ENCODE measurements at regions not wholly inside any gene's neighbourhood (a gene's known extent, or its start where the extent isn't known, plus 50 kb on each side); places are given as distances from the start of the nearest gene placed in this dataset.

DNA sequence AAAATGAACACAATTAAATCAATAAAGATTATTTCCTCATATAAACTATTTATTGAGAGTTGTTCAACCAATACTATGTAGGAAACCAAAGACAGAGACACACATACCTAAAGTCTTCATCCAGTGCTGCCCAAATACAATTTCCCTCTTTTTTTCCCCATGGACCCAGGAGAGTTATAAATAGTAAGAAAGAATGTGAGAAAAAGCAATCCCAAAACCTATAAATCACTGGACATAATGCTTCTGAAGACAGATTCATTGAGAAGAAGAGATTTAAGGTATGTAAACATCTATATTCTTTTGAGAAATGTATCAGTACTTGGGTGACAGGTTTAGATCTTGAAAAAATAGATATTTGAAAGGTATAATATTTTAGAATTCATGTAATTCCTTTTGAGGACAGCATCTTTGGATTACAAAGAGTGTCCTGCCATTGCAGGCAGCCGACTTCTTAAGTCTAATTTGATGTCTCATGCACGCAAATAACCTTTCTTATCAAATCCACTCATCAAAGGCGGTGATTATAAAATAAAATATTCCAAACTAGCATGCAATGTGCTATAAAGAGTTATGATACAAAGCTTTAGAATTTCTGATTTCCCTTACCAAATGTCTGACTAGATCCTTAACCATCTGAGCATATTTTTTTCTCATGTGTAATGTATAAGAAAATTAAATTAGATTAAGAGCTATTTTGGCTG is 739.4 kb downstream of the LIG4 start:
- 81 to 87% methylated on average over 3 of the region's 3 CpGs for WGBS, 2 donors
- Histone ChIP-seq H3K36me3 (no peaks in the 10 kb centered on the region), H3K27ac (no peak overlapping the region), H3K9me3 (no peaks in the 10 kb centered on the region), H3K27me3 (no peaks in the 10 kb centered on the region), H3K4me1 (no peaks in the 10 kb centered on the region), H3K4me3 (replicated peaks in 1 of 3) (no peak overlapping the region)
- intact Hi-C loops (cut with DNase I), result no loop called here
- TF ChIP-seq POLR2A (IDR thresholded peaks at IDR 0.05), result no peak
- DNase-seq, result no peak

DNA sequence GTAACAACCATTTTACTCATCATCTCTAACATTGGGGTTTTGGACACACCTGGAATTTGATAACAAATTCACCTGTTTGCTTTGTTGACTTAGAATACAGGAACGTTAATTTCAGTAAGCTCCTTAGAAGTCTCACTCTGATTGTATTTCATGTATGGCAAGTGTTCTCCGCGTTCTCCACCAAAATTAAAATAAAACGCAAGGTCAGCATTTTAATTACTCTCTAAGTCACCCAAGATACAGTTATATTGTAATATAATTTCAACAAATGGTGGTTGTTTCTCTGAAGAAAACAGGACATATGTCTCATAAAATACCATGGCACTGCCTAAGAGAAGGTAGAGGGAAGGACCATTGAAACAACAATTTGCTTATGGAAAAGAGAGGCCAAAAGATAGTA is 742.1 kb downstream of the LIG4 start:
- WGBS, 2 donors, result 96% methylated on average over 4 of the region's 4 CpGs
- TF ChIP-seq, protein P1, sequence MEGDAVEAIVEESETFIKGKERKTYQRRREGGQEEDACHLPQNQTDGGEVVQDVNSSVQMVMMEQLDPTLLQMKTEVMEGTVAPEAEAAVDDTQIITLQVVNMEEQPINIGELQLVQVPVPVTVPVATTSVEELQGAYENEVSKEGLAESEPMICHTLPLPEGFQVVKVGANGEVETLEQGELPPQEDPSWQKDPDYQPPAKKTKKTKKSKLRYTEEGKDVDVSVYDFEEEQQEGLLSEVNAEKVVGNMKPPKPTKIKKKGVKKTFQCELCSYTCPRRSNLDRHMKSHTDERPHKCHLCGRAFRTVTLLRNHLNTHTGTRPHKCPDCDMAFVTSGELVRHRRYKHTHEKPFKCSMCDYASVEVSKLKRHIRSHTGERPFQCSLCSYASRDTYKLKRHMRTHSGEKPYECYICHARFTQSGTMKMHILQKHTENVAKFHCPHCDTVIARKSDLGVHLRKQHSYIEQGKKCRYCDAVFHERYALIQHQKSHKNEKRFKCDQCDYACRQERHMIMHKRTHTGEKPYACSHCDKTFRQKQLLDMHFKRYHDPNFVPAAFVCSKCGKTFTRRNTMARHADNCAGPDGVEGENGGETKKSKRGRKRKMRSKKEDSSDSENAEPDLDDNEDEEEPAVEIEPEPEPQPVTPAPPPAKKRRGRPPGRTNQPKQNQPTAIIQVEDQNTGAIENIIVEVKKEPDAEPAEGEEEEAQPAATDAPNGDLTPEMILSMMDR (IDR thresholded peaks at IDR 0.05), result no peak
- Histone ChIP-seq H3K27ac (no peak overlapping the region), H3K36me3 (no peaks in the 10 kb centered on the region), H3K4me1 (no peaks in the 10 kb centered on the region), H3K27me3 (no peaks in the 10 kb centered on the region), H3K9me3 (no peaks in the 10 kb centered on the region), H3K4me3 (replicated peaks in 1 of 3) (no peak overlapping the region)
- DNase-seq, result no peak
- intact Hi-C loops (cut with DNase I), result no loop called here

DNA sequence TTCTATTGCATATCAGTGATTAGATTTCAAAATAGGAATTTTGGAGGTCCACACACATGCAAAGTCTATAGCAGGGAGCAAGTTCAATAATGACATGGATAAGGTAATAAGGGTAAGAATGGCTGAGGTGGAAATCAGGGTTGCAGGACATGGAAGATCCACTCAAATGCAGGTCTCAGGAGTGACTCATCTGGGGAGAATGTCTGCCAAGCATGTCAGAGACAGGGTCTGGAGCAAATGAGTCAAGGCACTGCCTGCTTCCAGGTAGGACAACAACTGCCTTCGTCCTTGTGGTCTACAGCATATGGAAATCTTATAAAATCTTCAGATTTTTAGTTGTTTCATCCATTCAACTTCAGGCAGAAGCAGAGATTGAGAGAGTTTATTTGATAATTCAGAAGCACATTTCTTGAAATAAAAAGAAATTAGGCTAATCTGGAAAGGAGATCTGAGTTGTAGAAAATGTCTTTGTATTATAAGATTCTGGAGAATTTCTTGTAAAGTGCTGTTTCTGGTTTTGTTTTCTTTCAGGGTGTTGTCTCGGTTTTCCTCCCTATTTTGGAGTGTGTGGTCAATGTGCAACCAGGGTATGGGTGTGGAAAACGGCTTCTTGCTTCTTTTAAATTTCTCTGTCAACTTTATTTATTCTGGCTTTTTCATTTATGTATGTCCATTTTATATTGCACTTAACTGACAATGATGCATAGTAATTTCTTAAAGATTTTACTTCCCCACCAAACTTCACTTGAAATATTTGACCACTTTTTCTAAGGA is 748.8 kb downstream of the LIG4 start:
- TF ChIP-seq, protein P1 (IDR thresholded peaks at IDR 0.05), result no peak
- no peak for TF ChIP-seq POLR2A (IDR thresholded peaks at IDR 0.05)
- DNase-seq, result no peak
- no peaks in the 10 kb centered on the region for H3K36me3 ChIP-seq
- no peak overlapping the region for H3K27ac ChIP-seq
- H3K27me3 ChIP-seq, result no peaks in the 10 kb centered on the region
- no peak overlapping the region for H3K4me3 ChIP-seq (replicated peaks in 1 of 3)
- 76 to 78% methylated on average over 3 of the region's 3 CpGs for WGBS, 2 donors
- no peaks in the 10 kb centered on the region for H3K9me3 ChIP-seq
- intact Hi-C loops (cut with DNase I), result no loop called here
- H3K4me1 ChIP-seq, result no peaks in the 10 kb centered on the region

DNA sequence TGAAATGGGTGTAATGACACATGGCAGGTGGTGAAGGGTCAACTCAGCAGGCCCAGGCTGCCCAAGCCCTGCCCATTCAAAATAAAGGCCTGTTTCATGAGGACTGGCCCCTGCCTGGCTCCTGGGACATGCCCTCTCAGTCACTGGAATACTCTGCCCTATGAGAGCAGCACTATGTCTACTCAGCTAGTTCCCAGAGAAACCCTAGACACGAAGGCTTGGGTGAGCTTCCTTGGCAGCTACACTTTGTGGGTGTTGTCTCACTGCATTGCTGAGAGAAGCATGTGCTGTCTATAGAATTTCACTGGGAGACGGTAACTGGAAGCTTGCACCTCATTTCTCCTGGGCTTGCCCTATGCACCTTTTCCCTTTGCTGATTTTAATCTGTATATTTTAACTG is 752.8 kb downstream of the LIG4 start:
- TF ChIP-seq, protein P1 (IDR thresholded peaks at IDR 0.05), result no peak
- no peak for TF ChIP-seq POLR2A (IDR thresholded peaks at IDR 0.05)
- H3K36me3 ChIP-seq, result no peaks in the 10 kb centered on the region
- no peak overlapping the region for H3K4me3 ChIP-seq (replicated peaks in 1 of 3)
- no peak overlapping the region for H3K27ac ChIP-seq
- H3K9me3 ChIP-seq, result no peaks in the 10 kb centered on the region
- no peaks in the 10 kb centered on the region for H3K4me1 ChIP-seq
- WGBS, 2 donors, result 71 to 76% methylated on average over 2 of the region's 2 CpGs
- intact Hi-C loops (cut with DNase I), result no loop called here
- no peak for DNase-seq
- no peaks in the 10 kb centered on the region for H3K27me3 ChIP-seq

DNA sequence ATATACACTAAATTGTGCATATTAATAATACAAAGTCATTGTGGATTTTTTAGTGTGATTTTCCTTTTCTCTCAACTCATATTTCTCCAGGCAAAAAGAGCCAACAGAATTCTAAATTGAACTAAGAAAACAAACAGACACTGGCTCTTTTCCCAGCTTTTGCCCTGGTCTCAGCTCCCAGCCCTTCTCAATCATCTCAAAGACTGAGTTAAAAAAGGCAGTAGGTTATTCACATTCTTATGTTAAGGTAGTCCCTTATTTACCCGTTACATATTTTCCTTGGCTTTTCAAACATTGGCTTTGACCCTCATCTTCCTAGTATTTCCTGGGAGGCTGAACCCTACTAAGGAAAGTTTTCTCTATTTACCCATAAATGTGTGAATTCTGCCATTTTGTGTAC is 753.6 kb downstream of the LIG4 start:
- WGBS, 2 donors, result 20 to 43% methylated on average over 1 of the region's 1 CpG
- H3K27ac ChIP-seq, result no peak overlapping the region

More for the DNA sequence above, 753.6 kb downstream of the LIG4 start:
- Histone ChIP-seq H3K4me3 (replicated peaks in 1 of 3) (no peak overlapping the region), H3K27me3 (no peaks in the 10 kb centered on the region), H3K9me3 (no peaks in the 10 kb centered on the region), H3K4me1 (no peaks in the 10 kb centered on the region), H3K36me3 (no peaks in the 10 kb centered on the region)
- DNase-seq, result no peak
- TF ChIP-seq POLR2A (IDR thresholded peaks at IDR 0.05), result no peak
- TF ChIP-seq, protein P1 (IDR thresholded peaks at IDR 0.05), result no peak
- intact Hi-C loops (cut with DNase I), result no loop called here

Data from thyroid gland (tissue), 4 donors.